ENCODE measurements at regions not wholly inside any gene's neighbourhood (a gene's known extent, or its start where the extent isn't known, plus 50 kb on each side); places are given as distances from the start of the nearest gene placed in this dataset.

DNA sequence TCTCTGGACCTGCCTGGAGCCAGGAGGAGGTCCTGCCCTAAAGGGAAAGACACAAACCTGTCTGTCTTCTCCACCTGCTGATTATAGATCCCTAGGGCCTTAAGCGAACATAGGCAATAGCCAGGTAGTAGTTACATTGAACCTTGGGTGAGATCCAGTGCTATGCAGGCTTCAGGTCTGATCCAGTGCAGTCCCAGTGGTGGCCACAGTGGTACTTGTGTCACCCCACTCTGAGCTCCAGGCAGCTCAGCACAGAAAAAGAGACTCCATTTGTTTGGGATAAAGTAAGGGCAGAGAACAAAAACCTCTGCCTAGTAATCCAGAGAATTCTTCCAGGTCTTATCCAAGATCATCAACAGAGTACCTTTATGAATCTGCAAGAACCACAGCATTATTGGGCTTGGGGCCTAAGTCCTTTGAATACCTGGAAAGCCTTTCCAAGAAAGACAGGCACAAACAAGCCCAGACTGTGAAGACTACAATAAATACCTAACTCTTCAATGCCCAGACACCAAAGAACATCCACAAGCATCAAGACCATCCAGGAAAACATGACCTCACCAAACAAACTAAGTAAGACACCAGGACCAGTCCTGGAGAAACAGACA is 60.4 kb upstream of the KTN1 start:
- no peaks in the 10 kb centered on the region for H3K27me3 ChIP-seq (replicated peaks; ENCODE audit: insufficient read depth, low read depth, low read length, poor library complexity)
- ChIA-PET POLR2A (ENCODE audit: low non-redundant PET) (no interaction called here), CTCF (no interaction called here)
- H3K4me3 ChIP-seq (ENCODE audit: low read depth, low read length, poor library complexity, severe bottlenecking) = no peak overlapping the region
- TF ChIP-seq EZH2 (IDR thresholded peaks at IDR 0.05; ENCODE audit: borderline replicate concordance, low read depth, low read length, poor library complexity, severe bottlenecking) = no peak
- TF ChIP-seq, protein P1, sequence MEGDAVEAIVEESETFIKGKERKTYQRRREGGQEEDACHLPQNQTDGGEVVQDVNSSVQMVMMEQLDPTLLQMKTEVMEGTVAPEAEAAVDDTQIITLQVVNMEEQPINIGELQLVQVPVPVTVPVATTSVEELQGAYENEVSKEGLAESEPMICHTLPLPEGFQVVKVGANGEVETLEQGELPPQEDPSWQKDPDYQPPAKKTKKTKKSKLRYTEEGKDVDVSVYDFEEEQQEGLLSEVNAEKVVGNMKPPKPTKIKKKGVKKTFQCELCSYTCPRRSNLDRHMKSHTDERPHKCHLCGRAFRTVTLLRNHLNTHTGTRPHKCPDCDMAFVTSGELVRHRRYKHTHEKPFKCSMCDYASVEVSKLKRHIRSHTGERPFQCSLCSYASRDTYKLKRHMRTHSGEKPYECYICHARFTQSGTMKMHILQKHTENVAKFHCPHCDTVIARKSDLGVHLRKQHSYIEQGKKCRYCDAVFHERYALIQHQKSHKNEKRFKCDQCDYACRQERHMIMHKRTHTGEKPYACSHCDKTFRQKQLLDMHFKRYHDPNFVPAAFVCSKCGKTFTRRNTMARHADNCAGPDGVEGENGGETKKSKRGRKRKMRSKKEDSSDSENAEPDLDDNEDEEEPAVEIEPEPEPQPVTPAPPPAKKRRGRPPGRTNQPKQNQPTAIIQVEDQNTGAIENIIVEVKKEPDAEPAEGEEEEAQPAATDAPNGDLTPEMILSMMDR (conservative IDR thresholded peaks at IDR 0.05; ENCODE audit: low read depth, low read length) = no peak
- DNase-seq (ENCODE audit: low spot score) = no peak
- no peak overlapping the region for H3K27ac ChIP-seq (ENCODE audit: low read depth, low read length, poor library complexity, severe bottlenecking)
- intact Hi-C loops (cut with micrococcal nuclease; ENCODE audit: unreplicated experiment) = no loop called here
- no TSS peak for BruUV-seq (replicated peaks)
- H3K9me3 ChIP-seq (ENCODE audit: low read depth, low read length, poor library complexity, severe bottlenecking) = no peaks in the 10 kb centered on the region
- peaks cover 8% of the 10 kb centered on the region for H3K4me1 ChIP-seq (ENCODE audit: insufficient read depth, low read length, poor library complexity, severe bottlenecking)
- no peaks in the 10 kb centered on the region for H3K36me3 ChIP-seq (ENCODE audit: insufficient read depth, low read length, poor library complexity, severe bottlenecking)

DNA sequence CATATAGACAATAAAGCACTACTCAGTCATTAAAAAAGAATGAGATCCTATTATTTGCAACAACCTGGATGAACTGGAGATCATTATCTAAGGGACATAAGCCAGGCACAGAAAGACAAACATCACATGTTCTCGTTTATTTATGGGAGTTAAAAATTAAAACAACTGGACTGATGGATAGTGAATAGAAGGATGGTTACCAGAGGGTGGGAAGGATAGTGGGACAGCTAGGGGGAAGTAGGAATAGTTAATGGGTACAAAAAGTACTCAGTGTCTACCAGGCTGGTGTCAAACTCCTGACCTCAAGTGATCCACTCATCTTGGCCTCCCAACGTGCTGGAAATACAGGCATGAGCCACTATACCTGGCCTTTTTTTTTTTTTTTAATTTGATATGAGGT is 56.7 kb upstream of the KTN1 start:
- H3K9me3 ChIP-seq (ENCODE audit: low read depth, low read length, poor library complexity, severe bottlenecking) = no peaks in the 10 kb centered on the region
- no peak for DNase-seq (ENCODE audit: low spot score)
- ChIA-PET CTCF (no interaction called here), POLR2A (ENCODE audit: low non-redundant PET) (no interaction called here)
- intact Hi-C loops (cut with micrococcal nuclease; ENCODE audit: unreplicated experiment) = no loop called here
- TF ChIP-seq EZH2 (IDR thresholded peaks at IDR 0.05; ENCODE audit: borderline replicate concordance, low read depth, low read length, poor library complexity, severe bottlenecking) = no peak
- TF ChIP-seq, protein P1 (conservative IDR thresholded peaks at IDR 0.05; ENCODE audit: low read depth, low read length) = no peak
- H3K36me3 ChIP-seq (ENCODE audit: insufficient read depth, low read length, poor library complexity, severe bottlenecking) = no peaks in the 10 kb centered on the region
- no peak overlapping the region for H3K4me3 ChIP-seq (ENCODE audit: low read depth, low read length, poor library complexity, severe bottlenecking)
- H3K4me1 ChIP-seq (ENCODE audit: insufficient read depth, low read length, poor library complexity, severe bottlenecking) = no peaks in the 10 kb centered on the region
- H3K27ac ChIP-seq (ENCODE audit: low read depth, low read length, poor library complexity, severe bottlenecking) = no peak overlapping the region
- BruUV-seq (replicated peaks) = no TSS peak
- H3K27me3 ChIP-seq (replicated peaks; ENCODE audit: insufficient read depth, low read depth, low read length, poor library complexity) = no peaks in the 10 kb centered on the region

Measured in A673 (cell line).